Frontal cortex (tissue), 3 donors: ENCODE measurements at regions not wholly inside any gene's neighbourhood (a gene's known extent, or its start where the extent isn't known, plus 50 kb on each side); places are given as distances from the start of the nearest gene placed in this dataset.
A peak's percentile ranks its signal among the peaks of the same experiment; 100 is the strongest.
"Not testable (repeated sequence)": the region's sequence is repeated elsewhere in the genome, so short reads cannot be mapped to it uniquely, and the experiment has no call there.

Experiments
- DNase-seq, 2 donors: peaks; one replicate each; pipeline ENCODE4 v3.0.0; 2012; ENCODE audit warnings: low spot score in 2 of 2
- FAIRE-seq: peaks from 2 replicates; lab custom pipeline; 2012; peaks lifted over from hg19 to GRCh38; lab: Jason Lieb, UNC
- donor health status: control.
- donor health status: control.
- donor health status: control.

GRCh38 chr1:98176936-98177335 is 256.1 kb upstream of the DPYD start:
- DNase-seq, result no peak
- FAIRE-seq, result no peak

- no peak for FAIRE-seq
- DNase-seq, result no peak
Observed at GRCh38 chr1:98176414-98176813, 255.6 kb upstream of the DPYD start.

- no peak for FAIRE-seq
- DNase-seq, result no peak
Observed at GRCh38 chr1:98172578-98172977, 251.7 kb upstream of the DPYD start.

DNA sequence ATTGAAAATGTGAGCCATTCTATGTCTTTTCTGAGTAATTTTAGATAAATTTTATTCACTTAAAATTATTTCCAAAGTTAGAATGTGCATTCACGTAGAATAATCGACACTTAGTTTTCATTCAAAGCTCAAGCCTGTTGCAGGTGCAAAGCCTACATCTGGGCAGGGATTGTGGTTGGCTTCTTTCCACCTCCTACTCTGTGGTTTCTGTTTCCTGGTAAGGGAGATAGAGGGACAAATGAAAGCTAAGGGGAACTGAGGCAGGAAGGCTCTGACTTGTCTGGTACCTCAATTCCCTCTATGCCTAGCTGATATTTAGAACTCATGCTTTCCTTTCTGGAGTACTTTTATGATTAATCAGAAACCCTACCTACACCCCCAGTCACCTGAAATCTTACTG is 251.2 kb upstream of the DPYD start:
- FAIRE-seq (no peak), DNase-seq (no peak)

DNA sequence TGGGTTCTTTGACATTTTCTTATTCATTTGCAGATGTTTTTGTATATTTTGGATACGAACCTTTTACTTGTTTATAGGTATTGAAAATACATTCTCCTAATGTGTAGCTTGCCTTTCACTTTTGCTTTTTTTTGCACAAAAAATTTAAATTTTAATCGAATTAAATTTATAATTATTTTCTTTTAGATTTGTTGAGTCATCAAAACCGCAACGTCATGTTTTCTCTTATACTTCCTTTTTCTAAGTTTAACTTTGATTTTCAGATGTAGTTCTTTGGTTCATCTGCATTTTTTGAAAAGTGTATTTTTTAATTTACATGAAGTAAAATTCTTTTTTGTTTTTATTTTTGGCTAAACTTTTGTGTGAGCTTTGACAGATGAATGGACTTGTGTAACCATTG is 243.7 kb upstream of the DPYD start:
- no peak for DNase-seq
- FAIRE-seq, result peak; percentile 13

DNA sequence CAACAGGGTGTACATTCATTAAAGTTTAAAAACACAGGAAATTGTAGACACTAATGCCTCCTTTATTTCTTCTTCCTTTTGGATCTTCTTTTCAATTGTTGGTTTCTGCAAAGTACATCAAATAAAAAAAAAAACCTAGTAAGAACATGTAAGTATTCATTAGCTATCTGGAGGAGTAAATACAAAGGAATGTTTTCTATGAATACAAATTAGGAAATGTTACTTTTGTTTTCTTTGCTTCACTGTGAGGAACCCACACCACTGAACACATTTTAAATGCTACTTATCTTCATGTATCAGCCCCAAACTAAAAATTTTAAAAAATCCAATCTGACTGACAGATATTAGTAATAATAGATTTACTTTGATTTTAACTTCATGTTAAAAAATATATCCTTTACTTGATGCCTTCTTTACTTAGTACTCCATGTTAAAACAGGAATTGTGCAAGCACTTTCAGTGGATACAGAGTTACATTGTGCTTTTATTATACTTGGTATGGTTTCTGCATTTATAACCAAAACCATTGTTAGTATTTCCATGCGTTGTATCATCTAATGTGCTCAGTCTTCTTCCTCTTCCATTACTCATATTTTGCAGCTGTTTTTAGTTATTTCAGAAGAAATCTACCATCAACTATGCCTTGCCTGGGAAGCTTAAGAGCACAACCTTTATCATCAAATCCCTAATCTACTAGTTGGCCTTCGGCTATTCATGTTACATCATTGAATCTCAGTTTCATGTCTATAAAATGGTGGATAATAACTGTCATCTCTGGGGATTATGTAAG is 236.9 kb upstream of the DPYD start:
- no peak for FAIRE-seq
- DNase-seq, result no peak

DNA sequence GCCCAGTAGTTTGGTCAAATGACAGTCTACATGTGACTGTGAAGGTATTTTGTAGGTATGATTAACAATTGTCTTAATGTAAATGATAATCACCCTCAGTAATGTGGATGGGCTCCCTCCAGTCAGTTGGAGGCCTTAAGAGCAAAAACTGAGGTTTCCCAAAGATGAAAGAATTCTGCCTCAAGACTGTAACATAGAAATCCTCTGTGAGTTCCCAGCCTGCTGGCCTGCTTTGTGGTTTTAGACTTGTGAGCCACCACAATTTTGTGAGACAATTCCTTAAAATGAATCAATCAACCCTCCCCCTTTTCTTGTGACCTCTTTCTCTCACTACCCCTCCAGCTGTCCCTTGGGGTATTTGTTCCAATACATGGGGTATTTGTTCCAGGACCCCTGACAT is 226.4 kb upstream of the DPYD start:
- DNase-seq (no peak), FAIRE-seq (no peak)

DNA sequence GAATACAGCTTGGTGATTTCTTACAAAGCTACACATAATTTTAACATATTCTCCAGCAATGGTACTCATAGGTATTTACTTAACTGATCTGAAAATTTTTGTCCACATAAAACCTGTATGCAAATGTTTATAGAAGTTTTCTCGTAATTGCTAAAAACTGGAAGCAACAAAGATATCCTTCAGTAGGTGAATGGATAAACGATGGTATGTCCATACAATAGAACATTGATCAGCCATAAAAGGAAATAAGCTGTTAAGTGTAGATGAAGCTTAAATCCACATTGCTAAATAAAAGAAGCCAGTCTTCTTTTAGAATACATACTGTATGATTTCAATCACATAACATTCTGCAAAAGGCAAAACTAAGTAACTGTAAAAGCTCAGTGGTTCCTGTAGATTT is 224.8 kb upstream of the DPYD start:
- no peak for DNase-seq
- FAIRE-seq, result no peak

GRCh38 chr1:98143403-98143802 is 222.6 kb upstream of the DPYD start:
- no peak for DNase-seq
- FAIRE-seq, result no peak

- DNase-seq (no peak), FAIRE-seq (no peak)
Observed at GRCh38 chr1:98133131-98133530, 212.3 kb upstream of the DPYD start.

DNA sequence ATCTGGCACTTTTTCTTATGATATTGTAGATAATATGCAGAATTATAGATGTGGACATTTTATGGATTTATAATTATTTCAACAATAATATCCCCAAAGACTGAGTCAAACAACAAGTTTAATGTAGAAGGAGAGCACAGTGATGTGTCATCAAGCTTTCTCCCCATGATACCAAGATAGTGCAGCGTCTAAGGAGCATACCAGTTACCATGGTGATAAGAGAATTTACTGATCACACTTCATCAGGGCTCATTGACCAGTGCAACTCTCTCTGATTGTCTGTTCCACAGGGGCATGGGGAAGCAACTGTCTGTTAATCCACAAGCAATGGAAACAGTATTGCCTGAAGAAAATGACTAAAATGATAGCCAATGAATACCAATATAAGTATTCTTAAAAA is 209.6 kb upstream of the DPYD start:
- DNase-seq, result no peak
- FAIRE-seq, result no peak

GRCh38 chr1:98129491-98129890 is 208.7 kb upstream of the DPYD start:
- no peak for DNase-seq
- no peak for FAIRE-seq

- FAIRE-seq (no peak), DNase-seq (no peak)
Observed at GRCh38 chr1:98126740-98127139, 205.9 kb upstream of the DPYD start.

GRCh38 chr1:98121646-98122045 is 200.8 kb upstream of the DPYD start:
- FAIRE-seq, result no peak
- DNase-seq, result no peak

GRCh38 chr1:98119796-98120195 is 199.0 kb upstream of the DPYD start:
- DNase-seq (no peak), FAIRE-seq (no peak)

DNA sequence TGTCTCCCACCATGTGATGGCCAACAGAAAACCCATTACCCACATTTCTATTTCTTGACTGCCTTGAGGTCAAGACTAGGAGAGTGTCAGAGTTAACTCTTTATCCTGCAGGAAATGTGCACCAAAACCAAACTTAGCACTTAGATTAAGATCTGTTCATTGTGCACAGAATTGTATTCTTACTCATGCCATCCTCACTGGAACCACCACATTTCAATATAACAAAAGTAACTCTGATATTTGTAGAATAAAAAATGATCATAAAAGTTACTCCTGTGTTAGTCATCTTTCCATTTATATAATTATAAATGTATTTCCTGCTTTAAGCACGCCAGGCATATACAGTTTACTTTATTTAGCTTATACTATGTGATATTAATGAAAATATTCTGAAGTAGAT is 193.0 kb upstream of the DPYD start:
- FAIRE-seq (no peak), DNase-seq (no peak)

DNA sequence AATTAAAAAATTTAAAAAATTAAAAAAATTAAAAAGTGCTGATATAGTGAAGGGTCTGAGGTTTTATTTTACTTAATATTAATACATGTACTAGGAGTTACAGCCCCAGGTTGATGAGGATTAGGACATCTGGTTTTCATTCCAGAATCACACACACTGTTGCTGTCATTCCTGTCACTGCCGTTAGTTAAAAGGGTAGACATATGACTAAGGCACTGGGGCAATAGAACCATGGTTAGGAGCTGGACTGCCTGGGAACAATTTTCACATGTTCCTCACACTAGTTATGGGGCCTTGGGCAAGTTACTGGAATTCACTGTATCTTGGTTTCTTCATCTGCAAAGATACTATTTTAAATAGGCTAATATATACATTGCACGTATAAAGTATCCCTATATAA is 191.8 kb upstream of the DPYD start:
- FAIRE-seq, result no peak
- no peak for DNase-seq

- FAIRE-seq, result no peak
Observed at GRCh38 chr1:98110674-98111073, 189.8 kb upstream of the DPYD start.

GRCh38 chr1:98108378-98108777 is 187.5 kb upstream of the DPYD start:
- not testable (repeated sequence) for DNase-seq, FAIRE-seq

More at GRCh38 chr1:98110674-98111073, 189.8 kb upstream of the DPYD start:
- no peak for DNase-seq

DNA sequence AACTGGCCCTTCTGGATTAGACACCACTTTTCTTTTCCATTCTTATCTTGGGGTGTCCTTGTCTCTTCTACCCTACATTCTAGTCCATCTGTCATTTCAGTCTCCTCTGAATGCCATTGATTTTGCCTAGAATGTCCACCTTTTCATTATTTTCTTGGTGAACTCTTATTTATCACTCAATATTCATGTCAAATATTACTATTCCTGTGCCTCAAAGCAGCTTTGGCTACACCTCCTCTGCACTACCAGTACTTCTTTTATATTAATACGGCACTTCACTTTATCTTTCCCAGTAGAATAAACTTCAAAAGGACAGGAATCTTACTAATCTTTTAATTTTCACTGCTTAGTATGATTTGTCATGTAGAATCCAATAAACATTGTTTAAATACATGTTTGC is 186.4 kb upstream of the DPYD start:
- DNase-seq (no peak), FAIRE-seq (no peak)

DNA sequence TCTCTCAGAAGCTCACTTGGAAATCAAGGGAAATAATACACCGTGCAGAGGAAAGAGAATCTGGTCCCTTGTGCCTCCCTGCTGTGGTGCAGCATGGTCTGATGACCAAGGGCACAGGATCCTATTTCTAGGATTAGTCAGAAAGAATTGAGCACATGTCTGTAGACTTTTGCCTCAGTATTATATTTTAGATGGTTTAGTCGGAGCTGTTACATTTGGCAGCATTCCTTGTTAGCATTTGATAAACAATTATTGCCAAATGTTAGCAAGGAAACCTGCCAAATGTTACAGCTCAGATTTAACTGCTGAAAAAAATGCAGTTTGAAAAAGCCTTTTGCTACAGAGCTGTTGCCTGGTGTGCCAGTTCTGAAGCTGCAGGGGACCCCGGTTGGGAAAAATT is 183.5 kb upstream of the DPYD start:
- FAIRE-seq (no peak), DNase-seq (no peak)

- no peak for FAIRE-seq
- DNase-seq, result no peak
Observed at GRCh38 chr1:98103617-98104285, 182.9 kb upstream of the DPYD start.
